Lung (tissue), 11 donors: ENCODE measurements at regions not wholly inside any gene's neighbourhood (a gene's known extent, or its start where the extent isn't known, plus 50 kb on each side); places are given as distances from the start of the nearest gene placed in this dataset.

Source experiments
- ATAC-seq: fragments of 200-7000 bp; cut with Tn5 transposase; one replicate; pipeline ENCODE4 v1.9.1; 2020; ENCODE audit warnings: moderate number of reproducible peaks; ENCODE audit not compliant: insufficient read depth, low FRiP score
- DNase-seq, 3 donors: peaks; one replicate each; pipeline ENCODE4 v3.0.0-alpha.2; 2013 to 2017
- H3K27ac ChIP-seq, 2 donors: one replicate each; pipeline ENCODE4 v1.5.1; 2013; ENCODE audit warnings: mild to moderate bottlenecking in 2 of 2, moderate library complexity in 2 of 2, control low read depth in 1 of 2, inconsistent platforms in 1 of 2, low read depth in 1 of 2, low read length in 1 of 2
- H3K27me3 ChIP-seq, 3 donors: one replicate each; pipeline ENCODE4 v1.5.1; 2013; ENCODE audit warnings: low read length in 2 of 3; ENCODE audit not compliant: control insufficient read depth in 3 of 3, insufficient read depth in 3 of 3
- H3K36me3 ChIP-seq, 4 donors: one replicate each; pipeline ENCODE4 v1.5.1; 2013; ENCODE audit warnings: low read length in 4 of 4, mild to moderate bottlenecking in 1 of 4, moderate library complexity in 1 of 4; ENCODE audit not compliant: control insufficient read depth in 4 of 4, insufficient read depth in 4 of 4
- H3K4me1 ChIP-seq, 5 donors: one replicate each; pipeline ENCODE4 v1.5.1; 2013; ENCODE audit warnings: low read length in 5 of 5, mild to moderate bottlenecking in 2 of 5, moderate library complexity in 1 of 5; ENCODE audit not compliant: control insufficient read depth in 5 of 5, insufficient read depth in 5 of 5
- H3K4me3 ChIP-seq: one replicate; pipeline ENCODE4 v1.5.1; 2013; ENCODE audit warnings: mild to moderate bottlenecking, control low read depth, moderate library complexity
- H3K9ac ChIP-seq, 2 donors: one replicate each; pipeline ENCODE4 v1.5.1; 2013; ENCODE audit warnings: low read length in 2 of 2, control low read depth in 1 of 2; ENCODE audit not compliant: insufficient read depth in 1 of 2
- H3K9me3 ChIP-seq, 4 donors: one replicate each; pipeline ENCODE4 v1.5.1; 2013; ENCODE audit warnings: low read length in 3 of 4, mild to moderate bottlenecking in 1 of 4, moderate library complexity in 1 of 4; ENCODE audit not compliant: control insufficient read depth in 4 of 4, insufficient read depth in 3 of 4
- CTCF ChIP-seq: IDR thresholded peaks from 2 replicates; pipeline ENCODE4 v1.5.1; 2012; ENCODE audit warnings: mild to moderate bottlenecking; ENCODE audit errors: control extremely low read depth, extremely low read depth
- WGBS, 2 donors: extraction: QIAGEN DNeasy Blood & Tissue Kit; methylation state at CpG; one replicate each; pipeline ENCODE4 v1.1.7; 2013; 5-methylcytosine and 5-hydroxymethylcytosine counted together
- donor health status: control.
- donor health status: control.
- donor health status: Bipolar disorder and iron deficiency.
- donor health status: healthy.
- donor health status: DM: yes; HTN: yes; CAD: no.

DNA sequence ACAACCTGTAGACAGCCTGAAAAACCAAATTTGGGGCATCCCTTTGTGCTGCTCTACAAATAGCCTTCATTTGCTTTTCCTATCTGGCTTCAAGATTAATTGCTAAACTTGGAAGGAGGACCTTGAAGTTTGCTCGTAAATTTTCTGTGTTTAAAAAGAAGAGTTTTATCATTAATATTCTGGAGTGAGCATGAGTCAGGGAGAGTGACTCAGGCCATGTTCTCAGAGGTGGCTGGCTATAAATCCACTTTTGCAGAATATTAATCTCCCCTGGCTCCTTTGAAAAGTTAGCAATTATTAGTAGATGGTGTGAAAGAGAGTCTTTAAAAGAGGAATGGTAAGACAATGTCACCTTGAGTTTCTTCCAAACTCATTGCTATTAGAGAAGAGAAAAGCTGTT lies 91.0 kb downstream of the ANKEF1 start:
- Histone ChIP-seq H3K9me3 (peaks cover 0 to 9% (median 0%) of the 10 kb centered on the region in 4 donors), H3K27me3 (no peaks in the 10 kb centered on the region), H3K9ac (no peak overlapping the region), H3K4me1 (no peaks in the 10 kb centered on the region), H3K36me3 (no peaks in the 10 kb centered on the region), H3K4me3 (no peak overlapping the region), H3K27ac (no peak overlapping the region)
- no peak for DNase-seq
- no peak for TF ChIP-seq CTCF
- no peak for ATAC-seq
- WGBS, 2 donors: 75% methylated on average over 1 of the region's 1 CpG

- Histone ChIP-seq H3K4me1 (peaks cover 0 to 7% (median 0%) of the 10 kb centered on the region in 5 donors), H3K27ac (no peak overlapping the region), H3K9me3 (peaks cover 0 to 5% (median 0%) of the 10 kb centered on the region in 4 donors), H3K9ac (no peak overlapping the region), H3K27me3 (no peaks in the 10 kb centered on the region), H3K36me3 (no peaks in the 10 kb centered on the region), H3K4me3 (no peak overlapping the region)
- TF ChIP-seq CTCF: no peak
- no peak for DNase-seq
- WGBS, 2 donors: 69 to 71% methylated on average over 6 of the region's 6 CpGs
- no peak for ATAC-seq
Observed at GRCh38 chr20:10129749-10130148, 88.9 kb upstream of the SNAP25 start.

DNA sequence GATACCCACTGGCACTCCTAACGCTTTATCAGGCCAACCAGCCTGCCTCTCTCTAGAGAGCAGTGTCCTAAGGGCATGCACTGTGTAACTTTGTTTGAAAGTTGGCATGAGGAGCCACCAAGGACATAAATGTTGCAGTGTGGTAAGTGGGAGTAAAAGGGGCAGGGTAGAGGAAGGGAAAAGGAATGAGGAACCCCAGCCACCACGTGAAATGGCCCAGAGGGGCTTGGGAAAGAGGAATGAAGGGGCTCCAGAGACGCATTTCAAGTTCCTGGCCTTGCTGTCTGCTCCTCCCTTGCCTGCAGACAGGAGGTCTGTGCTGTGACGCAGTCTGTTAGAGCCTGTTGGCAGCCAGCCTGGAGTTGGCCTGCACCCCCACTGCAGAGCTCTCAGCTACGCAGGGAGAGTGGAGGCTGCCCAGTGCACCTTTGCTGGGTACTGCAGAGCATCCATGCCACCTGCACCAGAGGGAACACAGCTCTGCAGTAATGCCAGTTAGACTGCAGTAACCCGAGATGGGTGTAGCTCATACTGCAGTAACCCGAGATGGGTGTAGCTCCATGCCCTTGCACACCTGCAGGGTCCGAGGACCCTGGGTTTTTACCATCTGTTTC lies 86.8 kb upstream of the SNAP25 start:
- DNase-seq (peak; percentile 72 to 85 (median 76)), ATAC-seq (no peak)
- peaks cover 0 to 7% (median 0%) of the 10 kb centered on the region in 5 donors for H3K4me1 ChIP-seq
- TF ChIP-seq CTCF: no peak
- H3K36me3 ChIP-seq: no peaks in the 10 kb centered on the region
- no peak overlapping the region for H3K9ac ChIP-seq
- 38 to 53% methylated on average over 8 of the region's 8 CpGs for WGBS, 2 donors
- peaks cover 0 to 5% (median 0%) of the 10 kb centered on the region in 4 donors for H3K9me3 ChIP-seq
- H3K4me3 ChIP-seq: no peak overlapping the region
- H3K27me3 ChIP-seq: no peaks in the 10 kb centered on the region
- H3K27ac ChIP-seq: no peak overlapping the region

GRCh38 chr20:10132387-10132786 lies 86.2 kb upstream of the SNAP25 start:
- ATAC-seq: no peak
- Histone ChIP-seq H3K4me3 (no peak overlapping the region), H3K27me3 (no peaks in the 10 kb centered on the region), H3K9me3 (peaks cover 0 to 5% (median 0%) of the 10 kb centered on the region in 4 donors), H3K36me3 (no peaks in the 10 kb centered on the region), H3K9ac (no peak overlapping the region), H3K27ac (no peak overlapping the region), H3K4me1 (peaks cover 0 to 7% (median 0%) of the 10 kb centered on the region in 5 donors)
- 71 to 74% methylated on average over 7 of the region's 7 CpGs for WGBS, 2 donors
- no peak for TF ChIP-seq CTCF
- no peak for DNase-seq
